NCI-H2107 treated with DMSO at 0.1 percent for 48 hours (cell line): ENCODE measurements at regions not wholly inside any gene's neighbourhood (a gene's known extent, or its start where the extent isn't known, plus 50 kb on each side); places are given as distances from the start of the nearest gene placed in this dataset.

Experiments
- DNase-seq: peaks from one replicate; lab custom pipeline; 2025; ENCODE audit not compliant: unreplicated experiment; lab: John Stamatoyannopoulos, UW

- no peak for DNase-seq
These were observed 444.2 kb upstream of the GOLIM4 start for GRCh38 chr3:168539909-168540308.

- no peak for DNase-seq
These were observed 439.0 kb upstream of the GOLIM4 start for GRCh38 chr3:168534761-168535160.

GRCh38 chr3:168533600-168533999, 437.9 kb upstream of the GOLIM4 start:
- DNase-seq: no peak

DNA sequence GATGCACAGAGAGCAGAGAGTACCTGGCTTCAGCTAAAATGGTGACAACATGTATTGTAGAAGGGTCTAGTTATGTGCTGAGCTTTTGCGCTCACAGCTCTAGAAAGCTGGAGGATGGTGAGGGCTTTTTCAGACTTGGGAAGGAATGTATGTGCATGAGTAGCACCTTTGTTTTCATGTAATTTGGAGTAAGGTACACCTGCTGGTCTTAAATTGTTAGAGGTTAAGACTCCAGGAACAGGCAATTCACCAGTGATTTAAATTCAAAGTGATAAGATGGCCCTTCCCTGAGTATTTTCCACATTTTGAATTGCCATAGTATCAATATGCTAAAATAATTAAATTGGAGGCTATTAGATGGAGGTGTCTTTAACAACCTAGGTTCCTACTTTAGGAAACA, 436.4 kb upstream of the GOLIM4 start:
- DNase-seq: no peak

GRCh38 chr3:168531116-168531515, 435.4 kb upstream of the GOLIM4 start:
- DNase-seq: no peak

- DNase-seq: no peak
These were observed 428.4 kb upstream of the GOLIM4 start for GRCh38 chr3:168524129-168524528.

DNA sequence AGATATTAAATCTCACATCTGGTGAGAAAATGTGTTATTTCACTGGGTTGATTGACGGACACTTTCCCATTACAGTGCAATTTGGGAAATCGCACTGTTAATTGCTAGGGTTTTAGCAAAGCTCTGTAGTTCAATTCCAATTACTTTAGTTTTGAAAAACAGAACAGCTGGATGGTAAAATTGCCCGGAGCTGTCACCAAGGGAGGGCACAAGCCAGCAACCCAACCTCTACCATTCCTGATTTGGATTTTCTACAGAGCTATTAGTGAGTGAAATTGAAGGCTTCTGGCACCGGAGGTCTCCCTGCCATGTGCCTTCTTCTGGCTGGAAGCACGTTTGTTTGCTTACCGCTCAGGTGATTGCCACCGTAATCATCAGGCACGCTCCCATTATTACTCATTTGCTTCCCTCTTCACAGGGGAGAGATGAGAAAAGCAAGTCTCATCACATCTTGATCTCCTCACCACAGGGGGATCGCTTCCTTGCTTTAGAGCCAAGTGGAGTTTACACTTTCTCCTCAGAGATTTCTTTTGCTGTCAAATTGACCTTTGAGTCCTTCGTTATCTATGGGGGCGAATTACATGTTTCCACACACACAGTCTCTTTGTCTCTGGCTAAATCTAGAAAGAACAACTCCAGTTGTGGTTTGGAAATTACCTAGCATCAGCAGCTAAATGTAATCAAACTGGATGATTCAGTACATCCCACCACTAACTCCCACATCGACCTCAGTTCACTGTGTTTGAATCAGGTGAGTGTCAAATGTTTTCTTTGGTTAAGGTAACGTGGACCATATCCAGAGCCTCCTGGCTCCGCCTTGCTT, 421.7 kb upstream of the GOLIM4 start:
- DNase-seq: no peak

DNA sequence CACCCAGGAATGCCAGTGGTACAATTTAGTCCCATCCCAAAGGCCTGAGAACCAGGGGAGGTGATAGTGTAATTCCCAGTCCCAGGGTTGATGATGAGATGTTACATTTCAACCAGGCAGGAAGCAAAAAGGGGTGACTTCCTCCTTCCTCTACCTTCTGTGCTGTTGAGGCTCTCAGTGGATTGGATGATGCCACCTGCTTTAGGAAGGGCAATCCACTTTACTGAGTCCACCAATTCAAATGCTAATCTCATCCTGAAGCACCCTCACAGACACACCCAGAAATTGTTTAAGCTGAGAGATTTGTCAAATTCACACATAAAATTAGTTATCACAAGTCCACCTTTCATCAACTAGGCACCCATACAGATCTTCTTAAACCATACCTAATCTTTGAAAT, 418.5 kb upstream of the GOLIM4 start:
- DNase-seq: no peak

GRCh38 chr3:168512802-168513201, 417.1 kb upstream of the GOLIM4 start:
- no peak for DNase-seq

- DNase-seq: peak; percentile 43
These were observed 415.8 kb upstream of the GOLIM4 start for GRCh38 chr3:168511428-168512014.

GRCh38 chr3:168506589-168506988, 410.9 kb upstream of the GOLIM4 start:
- no peak for DNase-seq

DNA sequence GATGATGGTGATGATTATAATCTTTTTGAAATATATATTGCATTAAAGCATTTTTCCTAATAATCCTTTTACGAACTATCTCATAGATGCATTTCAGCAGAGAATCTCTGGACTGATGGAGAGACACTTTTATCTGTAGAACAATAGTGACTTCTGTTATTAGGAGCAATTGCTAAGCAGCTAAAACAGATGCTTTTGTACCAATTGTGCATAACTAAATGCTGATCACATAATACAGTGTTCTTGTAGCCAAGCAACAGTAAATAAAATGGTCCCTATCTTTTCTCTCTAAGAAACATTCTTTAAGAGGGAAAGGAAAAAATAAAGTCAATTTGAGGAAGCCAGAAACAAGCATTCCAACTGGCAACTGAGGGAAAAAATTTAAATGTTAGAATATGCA, 405.8 kb upstream of the GOLIM4 start:
- DNase-seq: no peak

GRCh38 chr3:168498194-168498593, 402.5 kb upstream of the GOLIM4 start:
- no peak for DNase-seq

GRCh38 chr3:168497741-168498140, 402.0 kb upstream of the GOLIM4 start:
- no peak for DNase-seq

DNA sequence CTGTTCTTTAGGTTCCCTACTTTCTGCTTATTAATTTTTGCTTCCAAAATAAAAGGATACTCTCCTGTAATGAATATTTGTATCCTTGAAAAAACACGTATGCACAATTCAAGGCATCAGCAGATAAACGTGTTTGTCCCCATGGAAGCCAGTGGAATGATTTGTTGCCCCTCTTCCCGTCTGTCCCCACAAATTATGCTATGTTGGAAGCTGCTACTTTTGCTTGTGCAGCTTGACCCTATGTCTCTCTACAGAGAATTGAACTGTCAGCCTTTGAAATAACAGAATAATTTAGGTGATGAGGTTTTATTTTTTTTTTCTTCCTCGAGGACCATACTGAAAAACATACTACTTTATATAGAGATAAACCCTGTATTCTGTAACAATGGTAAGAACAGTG, 401.5 kb upstream of the GOLIM4 start:
- no peak for DNase-seq

DNA sequence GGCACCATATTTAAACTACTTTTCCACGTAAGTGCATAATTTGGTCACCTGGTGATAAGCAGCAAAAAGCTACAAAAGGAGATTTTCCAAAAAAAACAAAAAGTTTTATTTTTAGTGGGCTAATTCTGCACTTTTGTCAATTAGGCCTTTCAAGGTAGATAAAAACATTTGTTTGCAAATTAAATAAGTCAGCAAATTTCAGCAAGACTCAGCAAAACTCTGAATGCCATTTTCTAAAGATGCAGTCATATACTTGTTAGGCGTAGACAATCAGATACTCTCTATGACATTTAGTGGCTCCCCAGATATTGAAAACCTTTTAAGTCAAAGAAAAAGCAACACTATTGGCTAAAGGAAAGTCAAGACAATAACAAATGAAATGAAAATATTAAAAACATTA, 400.2 kb upstream of the GOLIM4 start:
- no peak for DNase-seq

DNA sequence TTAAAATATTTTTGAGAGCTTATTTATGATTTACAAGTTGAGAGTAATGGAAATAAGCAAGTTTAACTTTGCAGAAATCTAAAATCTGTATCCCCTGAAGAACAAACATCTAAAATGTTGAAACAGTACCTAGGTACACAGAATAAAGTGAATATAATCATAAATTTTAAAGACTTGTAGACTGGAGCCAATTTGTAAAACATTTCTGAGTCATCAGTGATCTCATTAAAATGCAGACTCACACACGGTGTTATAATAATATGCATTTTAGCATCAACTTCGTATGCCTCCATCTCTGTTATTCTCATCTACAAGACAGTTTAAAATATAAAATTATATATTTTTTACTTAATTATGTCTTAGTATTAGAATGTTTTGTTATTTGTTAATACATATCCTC, 399.5 kb upstream of the GOLIM4 start:
- no peak for DNase-seq

GRCh38 chr3:168493412-168494205, 397.9 kb upstream of the GOLIM4 start:
- no peak for DNase-seq

GRCh38 chr3:168490981-168491380, 395.3 kb upstream of the GOLIM4 start:
- DNase-seq: no peak

DNA sequence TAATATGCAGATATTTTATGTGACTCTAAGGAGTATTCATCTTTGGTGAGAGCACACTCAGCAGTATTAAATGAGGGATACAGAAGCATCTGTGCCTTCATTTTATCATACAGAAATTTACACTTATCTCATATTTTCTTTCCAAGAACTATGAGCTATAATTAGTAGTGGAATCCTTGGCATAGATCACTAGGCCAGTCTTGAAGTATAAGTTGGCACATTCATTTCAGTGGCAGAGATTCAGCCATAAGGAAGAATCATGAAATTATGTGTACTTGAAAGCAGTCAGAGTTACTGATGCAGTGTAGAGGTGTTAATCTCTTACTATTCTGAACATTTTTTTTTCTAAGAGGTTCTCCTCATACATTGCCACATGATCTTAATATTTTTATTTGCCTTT, 393.6 kb upstream of the GOLIM4 start:
- DNase-seq: no peak

- DNase-seq: no peak
These were observed 390.2 kb upstream of the GOLIM4 start for GRCh38 chr3:168485936-168486335.

DNA sequence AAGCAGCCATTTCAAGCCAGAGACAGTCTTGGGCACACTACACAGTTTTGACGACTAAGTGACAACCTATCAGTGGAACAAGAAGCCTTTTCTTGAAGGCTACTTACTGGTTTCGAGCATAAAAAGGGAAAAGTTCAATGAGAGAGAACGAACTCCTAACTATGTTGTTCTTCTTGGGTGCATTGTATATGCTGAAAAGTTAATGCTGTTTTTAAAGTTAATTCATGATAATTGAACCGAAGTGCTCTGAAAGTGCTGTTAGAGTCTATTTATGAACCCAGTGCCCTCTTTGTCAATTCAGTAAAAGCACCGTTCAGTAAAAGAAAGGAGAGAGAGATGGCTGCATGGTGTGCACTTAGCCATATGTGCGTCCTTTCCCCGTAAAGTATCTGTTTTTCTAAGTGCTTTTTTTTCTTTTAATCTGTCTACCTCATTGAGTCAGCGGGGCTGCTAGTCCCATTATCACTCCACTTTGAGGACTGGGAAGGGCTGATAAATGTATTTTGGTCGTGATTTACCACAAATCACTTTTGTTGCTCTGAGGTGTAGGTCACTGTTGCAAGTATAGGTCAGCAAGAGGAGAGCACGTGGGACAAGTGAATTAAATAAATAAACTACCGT, 380.7 kb upstream of the GOLIM4 start:
- peak; percentile 17 for DNase-seq
